ENCODE measurements at regions not wholly inside any gene's neighbourhood (a gene's known extent, or its start where the extent isn't known, plus 50 kb on each side); places are given as distances from the start of the nearest gene placed in this dataset.
"Not testable (repeated sequence)": the region's sequence is repeated elsewhere in the genome, so short reads cannot be mapped to it uniquely, and the experiment has no call there.

DNA sequence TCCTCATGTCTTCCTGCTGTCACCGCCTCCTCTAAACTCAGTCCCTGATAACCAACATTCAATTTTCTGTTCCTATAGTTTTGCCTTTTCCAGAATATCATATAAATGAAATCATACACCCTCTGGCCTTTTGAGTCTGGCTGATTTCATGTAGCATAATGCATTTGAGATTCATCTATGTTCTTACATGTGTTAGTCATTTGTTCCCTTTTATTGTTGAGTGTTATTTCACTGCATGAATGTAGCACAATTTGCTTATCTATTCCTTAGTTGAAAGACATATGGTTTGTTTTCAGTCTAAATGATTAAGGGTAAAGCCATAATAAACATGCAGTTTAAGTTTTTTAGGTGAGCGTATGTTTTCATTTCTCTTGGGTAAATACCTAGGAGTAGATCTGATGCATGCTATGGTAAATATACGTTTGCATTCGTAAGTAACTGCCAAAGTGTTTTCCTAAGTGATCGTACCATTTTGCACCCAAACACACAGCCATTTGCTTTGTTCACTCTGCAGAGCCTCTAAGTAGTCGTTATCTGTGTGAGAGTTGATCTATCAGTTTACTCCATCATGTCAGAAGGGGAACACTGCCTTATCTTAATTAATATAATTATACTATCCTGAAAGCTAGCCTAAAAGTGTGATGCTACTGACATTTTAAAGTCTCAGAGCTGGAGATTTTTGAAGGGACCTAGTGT, 460.8 kb downstream of the DMAC1 start:
- DNase-seq: no peak

DNA sequence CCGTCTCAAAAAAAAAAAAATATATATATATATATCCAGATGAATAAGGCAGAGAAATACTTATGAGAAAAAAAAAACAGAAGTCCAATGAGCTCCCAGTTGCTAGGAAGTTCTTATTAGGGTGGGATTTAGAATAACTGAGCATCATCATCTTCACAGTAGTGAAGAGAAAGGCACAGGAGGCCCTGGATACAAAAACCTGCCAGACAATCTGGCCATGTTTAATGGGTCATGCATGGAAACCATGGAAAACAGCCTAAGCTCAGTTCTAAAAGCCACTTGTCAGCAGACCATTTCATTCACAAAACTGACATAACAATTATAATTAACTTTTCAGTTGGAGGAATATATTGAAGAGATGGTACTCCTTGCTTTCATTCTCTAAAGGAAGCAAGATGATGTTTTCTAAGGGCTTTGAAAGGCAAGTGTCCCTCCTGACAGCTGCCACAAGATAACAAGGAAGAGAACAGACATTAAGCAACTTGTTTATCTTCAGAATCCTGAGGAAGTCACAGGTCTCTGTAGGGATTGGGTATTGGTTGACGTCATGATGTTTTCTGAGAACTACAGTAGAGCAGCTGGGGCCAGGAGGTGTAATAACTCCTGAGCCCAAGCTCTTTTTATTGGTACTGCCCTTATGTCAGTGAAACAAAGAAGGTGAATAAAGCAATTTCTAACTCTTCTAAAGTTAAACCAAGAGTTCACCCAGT, 463.1 kb downstream of the DMAC1 start:
- no peak for DNase-seq

DNA sequence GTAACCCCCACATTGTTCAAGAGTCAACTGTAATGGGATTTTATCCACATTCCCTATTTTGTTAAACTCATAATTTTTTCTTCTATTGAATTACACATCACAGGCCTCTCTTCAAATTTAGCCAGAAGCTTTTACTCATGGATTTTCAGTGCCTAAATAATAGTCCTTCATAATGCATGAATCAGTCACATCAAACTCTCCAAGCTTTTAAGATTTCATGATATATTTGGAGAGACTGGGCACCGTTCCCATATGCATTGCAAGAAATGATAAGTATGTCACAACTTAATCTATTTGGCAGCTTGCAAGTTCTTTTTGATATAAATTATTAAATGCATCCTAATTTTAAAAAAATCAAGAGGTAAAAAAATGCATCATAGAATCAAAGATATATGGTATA, 465.9 kb downstream of the DMAC1 start:
- no peak for DNase-seq

DNA sequence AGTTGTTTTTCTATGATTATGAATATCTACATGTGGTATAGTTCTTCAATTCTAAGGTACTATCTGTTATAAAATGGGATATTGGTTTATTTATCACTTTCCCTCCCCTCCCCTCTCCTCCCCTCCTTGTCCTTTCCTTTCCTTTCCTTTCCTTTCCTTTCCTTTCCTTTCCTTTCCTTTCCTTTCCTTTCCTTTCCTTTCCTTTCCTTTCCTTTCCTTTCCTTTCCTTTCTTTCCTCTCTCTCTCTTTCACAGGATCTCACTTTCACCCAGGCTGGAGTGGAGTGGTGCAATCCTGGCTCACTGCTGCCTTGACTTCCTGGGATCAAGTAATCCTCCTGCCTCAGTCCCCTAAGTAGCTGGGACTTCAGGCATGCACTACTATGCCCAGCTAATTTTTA, 466.8 kb downstream of the DMAC1 start:
- no peak for DNase-seq

DNA sequence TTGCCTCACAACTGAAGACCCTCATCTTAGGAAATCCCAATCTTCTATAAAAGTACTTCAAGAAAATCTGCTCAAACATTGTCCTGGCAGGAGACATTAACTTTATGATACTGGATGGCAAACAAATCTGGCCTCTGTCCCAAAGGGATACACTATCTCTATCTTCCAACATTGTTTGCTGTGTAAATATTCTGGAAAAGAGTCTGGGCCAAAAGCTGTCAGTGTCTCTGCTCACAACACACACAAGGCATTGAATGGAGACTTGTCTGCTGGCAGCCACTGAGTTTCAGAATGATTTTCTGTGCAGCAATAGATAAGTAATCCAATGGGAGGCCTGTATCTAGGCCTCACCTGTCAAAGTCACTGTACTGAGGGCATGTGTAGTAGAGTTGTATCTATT, 471.1 kb downstream of the DMAC1 start:
- DNase-seq: no peak

DNA sequence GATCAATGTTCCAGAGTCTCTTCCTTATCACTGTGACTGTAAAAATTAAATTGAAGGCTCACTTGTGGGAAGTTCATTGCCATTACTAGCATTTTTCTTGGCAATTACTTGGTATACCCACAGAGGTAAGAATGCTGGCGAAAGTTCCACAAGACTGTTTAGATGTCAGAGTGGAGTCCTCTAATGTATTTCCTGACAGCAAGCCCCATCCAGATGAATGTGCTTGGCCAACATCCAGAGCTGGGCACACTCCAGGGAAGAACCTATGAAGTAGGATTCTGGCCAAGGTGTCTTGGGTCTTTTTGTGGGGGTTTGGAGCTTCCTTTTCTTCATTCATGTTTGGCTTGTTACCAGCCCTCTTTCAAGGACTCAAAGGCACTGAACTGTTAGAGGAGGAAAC, 473.6 kb downstream of the DMAC1 start:
- no peak for DNase-seq

DNA sequence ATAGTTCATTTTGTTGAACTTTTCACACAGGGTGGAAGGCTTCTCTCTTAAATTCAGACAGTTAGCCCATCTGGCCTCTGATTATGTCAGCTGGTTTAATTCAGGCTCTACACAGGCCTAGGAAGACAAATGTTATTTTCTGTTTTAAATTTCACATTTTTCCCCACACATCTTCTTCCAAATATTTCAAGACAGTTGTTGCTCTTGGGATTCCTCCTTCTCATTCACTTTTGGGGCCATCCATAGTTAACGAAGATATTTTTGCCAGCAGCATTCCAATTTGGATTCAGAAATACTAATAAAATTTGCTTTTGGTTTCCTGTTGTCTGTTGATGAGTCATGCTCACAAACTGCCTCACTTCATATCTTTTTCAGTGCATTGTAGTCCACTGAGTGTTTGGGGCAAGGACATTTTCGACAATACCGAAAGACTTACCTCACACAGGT, 475.4 kb downstream of the DMAC1 start:
- no peak for DNase-seq

DNA sequence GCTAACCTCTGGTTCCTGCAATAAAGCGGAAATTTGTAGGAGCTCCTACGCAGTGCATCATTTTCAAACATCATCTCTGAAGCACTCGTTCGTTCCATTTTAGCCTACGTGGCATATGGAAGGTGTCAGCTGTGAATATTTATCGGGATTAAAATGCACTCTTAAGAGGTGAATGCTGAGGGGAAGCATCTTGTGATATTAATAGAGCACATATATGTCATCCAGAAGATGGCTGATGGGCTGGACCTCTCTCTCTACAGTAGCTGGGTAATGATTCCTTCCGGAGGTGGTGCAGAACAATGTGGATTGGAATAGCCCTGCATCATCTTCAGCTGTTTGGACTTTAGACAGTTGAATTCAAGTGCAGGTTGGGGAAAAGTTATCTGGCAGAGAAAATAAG, 478.7 kb downstream of the DMAC1 start:
- no peak for DNase-seq

DNA sequence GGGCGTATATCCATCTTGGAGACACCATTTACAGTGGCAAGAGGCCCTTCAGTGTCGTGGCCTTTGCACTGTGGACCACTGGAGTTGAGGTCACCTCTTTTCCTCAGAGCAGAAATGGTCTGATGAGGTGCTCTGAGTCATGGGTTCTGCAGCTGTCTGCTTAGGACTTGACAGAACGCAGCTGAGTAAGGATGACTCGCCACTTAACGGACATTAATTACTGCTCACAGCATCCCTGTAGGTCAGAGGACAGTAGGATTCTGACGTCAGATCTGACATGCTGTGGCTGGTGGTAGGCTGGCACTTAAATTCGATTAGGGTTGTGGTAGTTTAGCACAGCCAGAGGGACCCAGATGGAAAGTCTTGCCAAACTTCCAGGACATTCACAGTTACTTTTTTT, 479.4 kb downstream of the DMAC1 start:
- no peak for DNase-seq

DNA sequence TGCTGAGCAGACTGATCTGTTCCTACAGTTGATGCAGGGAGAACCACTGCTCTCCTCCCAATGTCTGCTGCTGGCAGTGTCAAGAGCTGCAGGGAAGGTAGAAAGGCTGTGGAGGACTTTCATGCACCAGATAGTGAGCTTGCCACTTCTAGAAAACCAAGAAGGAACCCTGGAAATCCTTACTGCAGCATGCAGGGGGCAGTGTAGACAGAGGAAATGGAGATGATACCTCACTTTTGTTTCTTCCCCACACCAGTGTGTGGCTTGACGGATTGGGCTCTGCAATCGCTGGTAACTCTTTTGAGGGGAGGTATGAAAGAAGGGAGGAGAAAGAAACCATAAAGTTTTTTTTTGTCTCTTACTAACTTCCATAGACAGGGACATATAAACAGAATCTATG, 480.7 kb downstream of the DMAC1 start:
- DNase-seq: no peak

DNA sequence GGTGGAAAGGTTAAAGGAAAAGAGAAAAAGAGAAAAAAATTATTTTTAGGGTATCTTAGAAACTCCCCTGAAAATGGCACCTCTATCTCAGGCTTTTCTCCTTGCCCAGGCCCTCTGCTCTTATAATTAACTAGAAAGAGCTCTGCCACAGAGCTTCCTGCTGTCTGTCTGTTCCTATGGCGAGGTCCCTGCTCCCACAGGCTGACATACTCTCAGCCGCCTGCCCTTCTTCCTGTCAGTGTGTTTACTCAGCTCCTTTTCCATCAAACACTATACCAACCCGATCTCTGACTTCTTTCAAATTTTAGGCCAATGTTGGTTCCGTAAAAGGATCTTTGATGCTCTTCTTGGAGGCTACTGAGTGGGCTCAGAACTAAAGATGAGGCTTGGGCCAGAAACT, 482.6 kb downstream of the DMAC1 start:
- no peak for DNase-seq

DNA sequence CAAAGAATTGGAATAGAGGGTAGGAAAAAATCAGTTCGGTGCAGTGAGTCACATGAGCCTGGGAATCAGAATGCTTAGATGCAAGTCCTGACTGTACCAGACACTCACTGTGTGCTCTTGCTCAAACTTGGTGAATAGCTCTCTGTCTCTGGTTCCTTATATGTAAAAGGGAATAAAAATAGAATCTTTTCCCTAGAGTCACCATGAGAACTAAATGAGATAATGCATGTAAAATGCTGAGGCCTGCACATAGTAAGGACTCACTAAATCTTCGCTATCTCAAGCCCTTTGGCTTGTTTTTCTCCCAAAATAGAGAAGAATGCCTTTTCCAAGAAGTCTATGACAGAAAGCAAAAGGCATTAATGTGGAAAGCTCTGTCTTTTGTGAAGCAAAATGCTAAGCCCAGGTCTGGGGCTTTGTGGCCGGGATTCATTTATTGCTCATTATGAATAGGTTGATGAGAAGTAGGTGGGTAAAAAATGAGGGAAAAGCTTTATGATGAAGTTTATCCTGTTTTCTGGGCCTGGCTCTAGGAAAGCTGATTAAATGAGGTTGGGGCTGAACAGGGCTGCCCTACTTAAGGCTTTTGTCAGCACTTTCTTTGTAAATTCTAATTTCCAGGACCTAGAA, 483.3 kb downstream of the DMAC1 start:
- no peak for DNase-seq

DNA sequence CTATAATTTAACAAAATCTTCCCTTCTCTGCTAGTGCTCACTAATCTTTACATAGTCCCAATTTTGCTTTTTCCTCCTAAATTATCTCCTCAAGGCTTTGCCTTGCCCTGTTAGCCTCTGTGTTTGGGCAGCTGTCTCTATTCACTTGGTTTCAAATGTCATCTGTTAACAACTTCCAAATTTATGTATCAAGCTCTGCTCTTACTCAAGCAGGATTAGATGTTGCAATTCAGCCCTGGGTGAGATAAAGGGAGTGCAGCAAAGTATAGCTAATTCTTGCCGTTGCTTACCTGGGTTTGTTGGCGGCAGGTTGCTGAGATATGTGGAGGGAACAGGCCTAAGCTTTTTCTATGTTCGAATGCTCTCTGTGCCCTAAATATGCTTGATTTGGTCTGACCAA, 483.8 kb downstream of the DMAC1 start:
- DNase-seq: no peak

DNA sequence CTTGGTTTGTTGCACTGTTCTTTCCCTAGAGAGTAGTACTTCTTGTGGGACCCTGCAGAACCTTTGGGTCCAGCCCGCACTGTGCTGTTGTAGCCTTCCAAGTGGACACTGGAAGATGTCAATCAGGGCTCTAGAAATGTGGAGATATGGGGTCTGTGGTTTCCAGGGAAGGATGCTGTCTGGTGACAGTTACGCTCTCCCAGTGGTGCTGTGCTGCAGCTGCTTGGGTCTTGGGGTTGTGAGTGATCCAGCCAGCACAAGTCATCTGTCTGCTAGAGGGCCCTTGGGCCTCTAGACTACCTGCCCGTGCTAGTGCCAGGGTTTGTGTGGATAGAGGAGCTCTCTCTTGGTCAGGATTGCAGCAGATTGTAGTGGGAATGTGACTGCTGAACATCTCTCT, 484.5 kb downstream of the DMAC1 start:
- DNase-seq: no peak

DNA sequence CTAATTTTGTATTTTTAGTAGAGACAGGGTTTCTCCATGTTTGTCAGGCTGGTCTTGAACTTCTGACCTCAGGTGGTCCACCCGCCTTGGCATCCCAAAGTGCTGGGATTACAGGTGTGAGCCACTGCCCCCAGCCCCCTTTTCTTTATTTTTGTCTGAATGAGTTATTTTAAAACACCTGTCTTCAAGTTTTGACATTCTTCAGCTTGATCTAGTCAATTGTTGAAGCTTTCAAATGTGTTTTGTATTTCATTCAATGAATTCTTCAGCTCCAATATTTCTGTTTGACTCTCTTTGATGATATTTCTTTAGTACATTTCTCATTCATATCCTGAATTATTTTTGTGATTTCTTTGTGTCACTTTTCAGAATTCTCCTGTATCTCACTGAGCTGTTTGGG, 486.2 kb downstream of the DMAC1 start:
- DNase-seq: no peak

DNA sequence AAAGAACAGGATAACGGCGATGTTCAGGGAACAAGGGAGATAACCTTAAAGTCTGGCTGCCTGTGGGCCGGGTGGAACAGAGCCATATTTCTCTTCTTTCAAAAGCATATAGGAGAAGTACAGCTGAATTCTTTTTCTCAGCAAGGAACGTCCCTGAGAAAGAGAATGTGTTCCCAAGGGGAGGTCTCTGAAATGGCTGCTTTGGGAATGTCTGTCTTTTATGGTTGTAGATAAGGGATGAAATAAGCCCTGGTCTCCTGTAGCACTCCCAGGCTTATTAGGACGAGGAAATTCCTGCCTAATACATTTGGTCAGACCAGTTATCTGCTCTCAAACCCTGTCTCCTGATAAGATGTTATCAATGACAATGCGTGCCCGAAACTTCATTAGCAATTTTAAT, 490.5 kb downstream of the DMAC1 start:
- DNase-seq: not testable (repeated sequence)

DNA sequence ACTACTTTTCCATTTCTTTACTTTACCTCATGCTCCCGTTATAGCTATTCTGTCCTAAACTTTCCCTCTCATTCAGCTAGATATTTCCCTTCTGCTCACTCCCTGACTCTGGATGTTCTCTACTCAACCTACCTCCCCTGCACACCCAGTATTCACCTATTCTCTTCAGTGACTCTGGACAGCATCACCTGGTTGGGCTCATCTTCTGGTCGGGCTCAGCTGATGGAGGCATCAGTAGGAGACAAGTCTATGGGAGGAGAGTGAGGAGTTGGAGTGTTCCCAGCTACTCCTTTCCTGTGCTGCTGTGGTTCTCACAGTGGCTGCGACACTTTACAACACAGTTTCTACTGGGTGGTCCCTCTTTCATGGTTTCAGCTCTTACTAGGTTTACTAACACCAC, 493.9 kb downstream of the DMAC1 start:
- DNase-seq: no peak

DNA sequence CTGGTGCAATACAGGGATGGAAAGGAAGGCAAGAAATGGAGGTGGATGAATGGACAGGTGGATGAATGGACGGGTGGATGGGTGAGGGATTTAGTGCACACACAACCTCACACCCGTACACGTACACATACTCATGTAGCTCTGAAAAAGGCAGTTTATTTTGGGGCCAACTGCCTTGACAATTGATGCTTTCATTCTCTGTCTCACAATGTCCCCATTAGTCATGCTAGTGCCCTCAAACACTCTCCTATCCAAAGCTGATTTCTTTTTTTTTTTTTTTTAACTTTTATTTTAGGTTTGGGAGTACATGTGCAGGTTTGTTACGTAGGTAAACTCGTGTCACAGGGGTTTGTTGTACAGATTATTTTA, 495.0 kb downstream of the DMAC1 start:
- no peak for DNase-seq

DNA sequence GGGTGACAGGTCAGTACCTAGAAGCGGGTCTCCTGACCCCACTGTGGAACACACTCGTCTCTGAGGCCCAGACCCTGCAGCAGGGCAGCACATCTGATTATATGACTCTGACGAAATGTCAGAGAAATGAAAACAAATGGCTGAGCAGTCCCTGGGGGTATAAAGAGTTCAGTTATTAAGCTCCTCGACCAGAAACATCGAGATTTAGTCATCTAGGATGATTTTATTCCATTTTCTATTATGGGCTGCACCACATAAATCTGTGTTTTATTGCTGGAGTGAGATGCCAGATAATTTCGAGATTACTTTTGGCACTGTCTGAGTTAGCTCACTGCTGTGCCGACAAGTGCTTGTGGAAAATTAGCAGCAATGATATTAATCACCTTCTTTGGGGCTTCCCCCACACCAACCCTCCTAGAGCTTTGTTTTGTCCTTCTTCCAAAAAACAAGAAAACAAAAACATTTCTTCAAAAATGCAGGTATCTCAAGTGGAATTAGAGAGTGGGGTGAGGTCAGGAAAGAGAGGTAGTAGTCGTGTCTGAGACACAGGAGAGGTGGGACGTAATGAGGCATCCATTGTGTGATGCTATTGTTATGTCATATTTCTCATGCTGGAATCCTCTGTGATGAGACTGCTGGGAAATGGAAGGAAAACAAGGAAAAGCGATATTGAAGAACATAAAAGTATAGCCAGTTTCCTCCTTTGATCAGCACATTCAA, 495.5 kb downstream of the DMAC1 start:
- DNase-seq: no peak

DNA sequence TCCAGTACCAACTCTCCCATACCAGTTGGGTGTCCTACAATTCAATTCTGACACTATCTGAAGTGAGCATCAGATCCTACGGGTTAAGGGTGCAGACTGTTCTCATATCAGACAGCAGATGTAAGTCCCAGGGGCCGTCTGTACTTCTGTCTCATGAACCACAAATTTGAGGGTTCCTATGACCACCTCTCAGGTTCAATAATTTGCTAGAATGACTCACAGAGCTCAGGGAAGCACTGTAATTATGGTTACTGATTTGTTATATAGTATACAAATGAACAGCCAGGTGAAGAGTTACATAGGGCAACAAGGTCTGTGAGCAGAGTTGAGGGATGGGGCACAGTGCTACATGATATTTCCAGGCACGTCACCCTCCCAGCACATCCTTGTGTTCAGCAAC, 499.1 kb downstream of the DMAC1 start:
- DNase-seq: no peak

DNA sequence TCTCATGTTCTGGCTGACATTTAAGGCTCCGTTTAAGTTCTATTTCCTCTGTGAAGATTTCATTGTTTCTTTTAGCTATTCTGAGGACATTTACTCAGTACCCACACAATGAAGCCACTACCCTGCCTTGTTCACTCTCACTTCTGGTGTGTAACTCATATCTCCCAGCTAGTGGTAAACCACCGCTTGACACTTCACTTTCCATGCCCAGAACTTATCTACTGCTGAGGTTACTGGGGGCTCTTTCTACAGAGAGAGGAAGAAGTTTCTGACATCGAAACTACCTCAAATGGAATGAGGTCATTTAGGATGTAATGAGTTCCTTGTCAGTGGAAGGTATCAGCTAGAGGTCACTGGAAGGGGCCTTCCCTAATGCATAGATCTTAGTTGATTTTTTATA, 501.5 kb downstream of the DMAC1 start:
- peak in 1 of 2 donors; percentile 19 for DNase-seq

DNA sequence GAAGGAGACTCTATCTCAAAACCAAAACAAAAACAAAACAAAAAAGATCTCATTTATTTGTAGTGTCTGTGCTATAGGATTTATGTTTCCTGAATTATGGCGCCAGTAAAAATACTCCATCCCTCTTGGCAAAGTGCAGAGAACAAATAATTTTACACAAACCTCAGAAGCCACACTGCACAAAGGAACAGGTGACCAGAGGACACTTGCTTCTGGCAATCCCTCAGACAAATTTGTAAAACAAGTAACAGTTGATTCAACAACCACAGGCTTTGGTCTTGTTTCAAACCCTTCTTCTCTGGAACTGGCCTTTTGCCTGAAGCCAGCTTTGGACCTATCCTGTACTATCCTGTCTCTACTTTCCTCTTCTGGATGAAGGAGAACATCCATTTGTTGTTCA, 502.1 kb downstream of the DMAC1 start:
- no peak for DNase-seq

DNA sequence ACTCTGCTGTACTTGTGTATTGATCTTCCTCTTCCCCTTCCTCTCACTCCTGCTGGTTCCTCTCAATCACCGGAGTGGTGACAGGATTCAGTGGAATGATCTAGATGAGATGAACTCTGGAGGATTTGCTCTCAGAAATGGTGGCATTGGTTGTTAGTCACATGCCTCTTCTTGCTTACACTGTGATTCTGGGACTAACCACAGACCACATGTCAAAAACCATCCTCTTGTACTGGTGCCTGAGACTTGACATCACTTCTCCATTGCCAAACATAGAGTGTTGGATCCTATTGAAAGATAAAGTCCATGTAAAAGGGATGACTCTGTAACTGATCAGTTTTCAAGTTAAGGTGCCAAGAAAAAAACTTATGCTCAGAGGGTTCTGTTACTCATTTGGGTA, 506.5 kb downstream of the DMAC1 start:
- DNase-seq: no peak

DNA sequence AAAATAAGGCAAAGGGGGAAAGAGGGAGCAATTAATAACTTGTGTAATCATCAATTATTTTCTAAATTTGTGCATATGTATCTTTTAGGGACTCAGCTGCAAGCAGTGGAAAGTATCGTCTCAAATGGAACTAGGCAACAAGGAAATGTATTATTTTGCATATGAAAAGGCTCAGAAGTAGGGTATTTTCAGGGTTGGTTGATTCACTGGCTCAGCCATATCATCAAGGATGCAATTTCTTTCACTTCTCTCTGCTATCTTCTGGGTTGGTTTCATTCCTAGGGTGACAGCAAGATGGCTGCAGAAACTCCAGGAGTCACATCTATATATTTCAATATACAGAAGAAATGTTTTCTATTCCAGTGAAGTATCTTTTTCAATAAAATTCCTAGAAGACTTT, 509.8 kb downstream of the DMAC1 start:
- DNase-seq: no peak
